OCI-LY7 (cell line): ENCODE measurements at regions not wholly inside any gene's neighbourhood (a gene's known extent, or its start where the extent isn't known, plus 50 kb on each side); places are given as distances from the start of the nearest gene placed in this dataset.

ENCODE experiments used
- BruUV-seq: library from RNA; stranded (reverse); fragments of 400-500 nt; replicated peaks from 2 replicates; lab custom pipeline; 2021; lab: Mats Ljungman, UMichigan
- CTCF ChIA-PET: fragments of 300-600 bp; sonication (Branson Sonifier 250); formaldehyde crosslinking; loops from one replicate; lab custom pipeline; 2022; ENCODE audit warnings: antibody characterized with exemption; ENCODE audit not compliant: unreplicated experiment; lab: Charles Lee
- POLR2A ChIA-PET: fragments of 300-600 bp; sonication (Branson Sonifier 250); formaldehyde crosslinking; loops from one replicate; lab custom pipeline; 2022; ENCODE audit warnings: antibody characterized with exemption; lab: Charles Lee
- DNase-seq: peaks from one replicate; pipeline ENCODE4 v3.0.0-alpha.2; 2015; ENCODE audit warnings: low spot score
- H2AFZ ChIP-seq: fragments of 200-600 bp; sonication (generic), shearing (Covaris generic); 2 replicates; pipeline ENCODE4 v1.6.1; 2014; ENCODE audit warnings: mild to moderate bottlenecking, antibody characterized with exemption, low read length, moderate library complexity
- H3K27ac ChIP-seq: fragments of 200-600 bp; sonication (generic); 2 replicates; pipeline ENCODE4 v1.5.1; 2014; ENCODE audit warnings: mixed run types, low read depth, mild to moderate bottlenecking, moderate library complexity, low read length, inconsistent platforms; ENCODE audit not compliant: poor library complexity, severe bottlenecking
- H3K36me3 ChIP-seq: fragments of 200-600 bp; sonication (generic); 2 replicates; pipeline ENCODE4 v1.6.1; 2014; ENCODE audit warnings: mild to moderate bottlenecking, antibody characterized with exemption, low read length, moderate library complexity, mixed read lengths; ENCODE audit not compliant: insufficient read depth
- H3K4me1 ChIP-seq: fragments of 200-600 bp; sonication (generic); 2 replicates; pipeline ENCODE4 v1.5.1; 2014; ENCODE audit warnings: mild to moderate bottlenecking, low read length; ENCODE audit not compliant: insufficient read depth, poor library complexity, severe bottlenecking
- H3K4me2 ChIP-seq: fragments of 200-600 bp; sonication (generic); 2 replicates; pipeline ENCODE4 v1.6.1; 2014; ENCODE audit warnings: mild to moderate bottlenecking, low read length
- H3K4me3 ChIP-seq: fragments of 200-600 bp; sonication (generic); 2 replicates; pipeline ENCODE4 v1.5.1; 2014; ENCODE audit warnings: mild to moderate bottlenecking, low read depth, low read length; ENCODE audit not compliant: poor library complexity, severe bottlenecking
- H3K79me2 ChIP-seq: fragments of 200-600 bp; sonication (generic); 2 replicates; pipeline ENCODE4 v1.6.1; 2016; ENCODE audit warnings: low read depth, mild to moderate bottlenecking, low read length, moderate library complexity, mixed read lengths; ENCODE audit not compliant: insufficient read depth
- H3K9me2 ChIP-seq: fragments of 200-600 bp; sonication (generic); 2 replicates; pipeline ENCODE4 v1.6.1; 2016; ENCODE audit warnings: mild to moderate bottlenecking, low read length, mixed read lengths; ENCODE audit not compliant: insufficient read depth
- H3K9me3 ChIP-seq: fragments of 200-600 bp; sonication (generic); 2 replicates; pipeline ENCODE4 v1.6.1; 2014; ENCODE audit warnings: mild to moderate bottlenecking, mixed run types, low read length, mixed read lengths
- H4K20me1 ChIP-seq: fragments of 200-600 bp; sonication (generic); 2 replicates; pipeline ENCODE4 v1.6.1; 2014; ENCODE audit warnings: mild to moderate bottlenecking, antibody characterized with exemption, low read length, moderate library complexity, mixed read lengths; ENCODE audit not compliant: insufficient read depth
- EZH2phosphoT487 ChIP-seq: fragments of 200-600 bp; sonication (generic); IDR thresholded peaks from 2 replicates; pipeline ENCODE4 v1.6.1; 2018; ENCODE audit warnings: low read depth, borderline replicate concordance, mild to moderate bottlenecking, mixed run types, antibody characterized with exemption, low read length, moderate library complexity, mixed read lengths
- intact Hi-C: fragments of 100-400 bp; cut with micrococcal nuclease; formaldehyde crosslinking; loops from one replicate; pipeline ENCODE4 v1.10.0; 2022; ENCODE audit not compliant: unreplicated experiment
- TF ChIP-seq, protein P1 (sequence below): fragments of 200-600 bp; sonication (generic); conservative IDR thresholded peaks from 2 replicates; pipeline ENCODE4 v1.5.1; 2014; ENCODE audit warnings: mild to moderate bottlenecking, antibody characterized with exemption, low read length, moderate library complexity, mixed read lengths

- H3K9me2 ChIP-seq = no peaks in the 10 kb centered on the region
- DNase-seq = no peak
- TF ChIP-seq, protein P1, sequence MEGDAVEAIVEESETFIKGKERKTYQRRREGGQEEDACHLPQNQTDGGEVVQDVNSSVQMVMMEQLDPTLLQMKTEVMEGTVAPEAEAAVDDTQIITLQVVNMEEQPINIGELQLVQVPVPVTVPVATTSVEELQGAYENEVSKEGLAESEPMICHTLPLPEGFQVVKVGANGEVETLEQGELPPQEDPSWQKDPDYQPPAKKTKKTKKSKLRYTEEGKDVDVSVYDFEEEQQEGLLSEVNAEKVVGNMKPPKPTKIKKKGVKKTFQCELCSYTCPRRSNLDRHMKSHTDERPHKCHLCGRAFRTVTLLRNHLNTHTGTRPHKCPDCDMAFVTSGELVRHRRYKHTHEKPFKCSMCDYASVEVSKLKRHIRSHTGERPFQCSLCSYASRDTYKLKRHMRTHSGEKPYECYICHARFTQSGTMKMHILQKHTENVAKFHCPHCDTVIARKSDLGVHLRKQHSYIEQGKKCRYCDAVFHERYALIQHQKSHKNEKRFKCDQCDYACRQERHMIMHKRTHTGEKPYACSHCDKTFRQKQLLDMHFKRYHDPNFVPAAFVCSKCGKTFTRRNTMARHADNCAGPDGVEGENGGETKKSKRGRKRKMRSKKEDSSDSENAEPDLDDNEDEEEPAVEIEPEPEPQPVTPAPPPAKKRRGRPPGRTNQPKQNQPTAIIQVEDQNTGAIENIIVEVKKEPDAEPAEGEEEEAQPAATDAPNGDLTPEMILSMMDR = no peak
- no peak for TF ChIP-seq EZH2phosphoT487
- H3K9me3 ChIP-seq = no peaks in the 10 kb centered on the region
- H3K4me2 ChIP-seq = no peak overlapping the region
- BruUV-seq = no TSS peak
- intact Hi-C loops = no loop called here
- POLR2A ChIA-PET = no interaction called here
- H3K79me2 ChIP-seq = no peaks in the 10 kb centered on the region
- no peak overlapping the region for H2AFZ ChIP-seq
- H3K27ac ChIP-seq = no peak overlapping the region
- no peaks in the 10 kb centered on the region for H3K36me3 ChIP-seq
- H4K20me1 ChIP-seq = no peaks in the 10 kb centered on the region
- CTCF ChIA-PET = no interaction called here
- H3K4me1 ChIP-seq = no peaks in the 10 kb centered on the region
- H3K4me3 ChIP-seq = no peak overlapping the region
Measured at GRCh38 chr17:71360301-71360700, 760.5 kb upstream of the SOX9 start.

DNA sequence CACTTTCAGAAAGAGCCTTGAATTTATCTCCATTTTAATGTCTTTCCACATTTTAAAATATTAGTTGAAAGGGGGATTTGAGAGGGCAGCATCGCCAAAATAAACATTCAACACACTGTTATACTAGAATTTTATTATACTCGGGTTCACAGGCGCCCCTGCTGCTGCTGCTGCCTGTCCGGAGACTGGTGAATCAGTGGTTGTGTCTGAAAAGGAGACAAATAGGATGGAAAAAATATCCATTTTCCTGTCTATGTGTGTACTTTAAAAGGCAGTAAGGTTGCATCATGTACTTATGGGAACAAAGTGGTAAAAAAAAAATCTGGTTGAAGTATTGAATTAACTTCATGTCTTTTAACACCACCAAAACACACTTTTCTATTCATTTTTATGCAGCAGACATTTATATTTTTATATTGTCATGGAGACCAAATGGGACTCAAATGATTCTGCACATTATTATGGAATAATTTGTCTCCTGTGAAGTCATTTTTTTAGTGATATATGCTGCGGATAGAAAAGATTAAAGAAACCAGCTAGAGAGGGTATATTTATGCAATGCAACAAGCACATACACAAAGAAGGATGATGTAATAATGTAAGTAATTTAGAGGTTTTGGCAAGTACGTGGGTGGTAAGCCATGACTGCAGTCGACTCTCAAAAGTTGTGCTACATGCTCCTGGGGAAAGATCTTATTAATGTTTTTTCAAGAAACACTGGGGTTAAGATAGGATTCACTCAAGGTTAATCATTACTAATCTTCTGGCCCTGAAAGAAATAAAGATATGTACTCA lies 759.0 kb upstream of the SOX9 start:
- Histone ChIP-seq H3K4me2 (no peak overlapping the region), H3K27ac (no peak overlapping the region), H3K36me3 (no peaks in the 10 kb centered on the region), H2AFZ (no peak overlapping the region), H4K20me1 (no peaks in the 10 kb centered on the region), H3K9me3 (no peaks in the 10 kb centered on the region), H3K4me3 (no peak overlapping the region), H3K79me2 (no peaks in the 10 kb centered on the region), H3K4me1 (no peaks in the 10 kb centered on the region), H3K9me2 (no peaks in the 10 kb centered on the region)
- CTCF ChIA-PET = no interaction called here
- POLR2A ChIA-PET = interaction anchor here (0.6 to 1.2 kb wide), 2 partner anchors 14 to 91 kb away, joined by 3 to 4 read pairs; no protein-coding TSS in a partner anchor
- intact Hi-C loops = no loop called here
- TF ChIP-seq EZH2phosphoT487 = no peak
- TF ChIP-seq, protein P1 = no peak
- no peak for DNase-seq
- BruUV-seq = no TSS peak

DNA sequence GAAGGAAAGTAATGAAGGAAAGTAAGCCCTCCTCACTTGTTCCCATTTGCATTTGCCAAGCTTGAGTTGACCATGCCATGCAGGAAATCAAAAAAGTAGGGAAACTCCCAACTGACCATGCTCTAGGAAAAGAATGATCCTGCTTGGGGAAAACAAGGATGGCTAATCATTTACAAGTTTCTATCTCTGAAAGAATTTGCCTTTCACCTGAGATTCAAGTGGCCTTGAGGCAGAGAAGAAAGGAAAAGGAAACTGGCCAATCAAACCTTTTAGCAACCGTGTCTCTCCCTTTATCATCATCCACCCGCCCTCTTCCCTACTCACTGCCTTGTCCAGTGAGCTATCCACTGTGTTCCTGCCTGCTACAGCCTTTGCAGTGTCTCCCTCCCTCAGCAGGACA lies 757.2 kb upstream of the SOX9 start:
- H4K20me1 ChIP-seq = no peaks in the 10 kb centered on the region
- no peaks in the 10 kb centered on the region for H3K4me1 ChIP-seq
- no peaks in the 10 kb centered on the region for H3K9me3 ChIP-seq
- H3K36me3 ChIP-seq = no peaks in the 10 kb centered on the region
- TF ChIP-seq, protein P1 = no peak
- TF ChIP-seq EZH2phosphoT487 = no peak
- ChIA-PET POLR2A (no interaction called here), CTCF (no interaction called here)
- no peaks in the 10 kb centered on the region for H3K79me2 ChIP-seq
- intact Hi-C loops = no loop called here
- BruUV-seq = no TSS peak
- no peak overlapping the region for H3K4me3 ChIP-seq
- no peaks in the 10 kb centered on the region for H3K9me2 ChIP-seq
- H3K27ac ChIP-seq = no peak overlapping the region
- no peak overlapping the region for H2AFZ ChIP-seq
- no peak overlapping the region for H3K4me2 ChIP-seq
- DNase-seq = no peak
